HCT116 (cell line): ENCODE measurements at regions not wholly inside any gene's neighbourhood (a gene's known extent, or its start where the extent isn't known, plus 50 kb on each side); places are given as distances from the start of the nearest gene placed in this dataset.

ENCODE experiments used
- ATAC-seq: fragments of 200-7000 bp; cut with Tn5 transposase; 2 replicates; pipeline ENCODE4 v1.9.1; 2020; ENCODE audit warnings: mild to moderate bottlenecking, moderate library complexity
- BruUV-seq: library from RNA; stranded (reverse); fragments of 400-500 nt; replicated peaks from 2 replicates; lab custom pipeline; 2021; lab: Mats Ljungman, UMichigan
- CTCF ChIA-PET: fragments of 300-600 bp; sonication (Branson Sonifier 250); formaldehyde crosslinking; loops from one replicate; lab custom pipeline; 2021; ENCODE audit warnings: antibody characterized with exemption; lab: Charles Lee
- POLR2A ChIA-PET: fragments of 300-600, 350-600 bp; sonication (Branson Sonifier 250); formaldehyde crosslinking; loops from one replicate; lab custom pipeline; 2021; ENCODE audit warnings: antibody characterized with exemption; lab: Charles Lee
- RAD21 ChIA-PET, 2 experiments: fragments of 300-600 bp; sonication (Branson Sonifier 250); formaldehyde crosslinking; loops; one replicate each; lab custom pipeline; 2023; ENCODE audit warnings: low total read pairs in 2 of 2; ENCODE audit not compliant: uncharacterized antibody in 2 of 2, unreplicated experiment in 2 of 2, low non-redundant PET in 1 of 2; lab: Charles Lee
- DNase-seq: peaks from one replicate; pipeline ENCODE4 v3.0.0-alpha.2; 2010; ENCODE audit warnings: low read depth, low spot score
- H2AFZ ChIP-seq: fragments of 200-600 bp; shearing (Covaris generic), sonication (generic); 2 replicates; pipeline ENCODE4 v1.6.1; 2017; ENCODE audit warnings: low read depth, mixed run types, mixed read lengths, antibody characterized with exemption, low read length; ENCODE audit not compliant: poor library complexity, severe bottlenecking
- H3K27ac ChIP-seq: 2 replicates; pipeline ENCODE4 v1.5.1; 2012; ENCODE audit warnings: low read depth, low read length
- H3K27me3 ChIP-seq: fragments of 200-600 bp; sonication (generic); 2 replicates; pipeline ENCODE4 v1.6.1; 2016; ENCODE audit warnings: mixed run types, low read length, mixed read lengths; ENCODE audit not compliant: insufficient read depth
- H3K36me3 ChIP-seq, 2 experiments: fragments of 200-500 bp in 1 of 2; fragments of 200-600 bp in 1 of 2; sonication (Bioruptor generic) in 1 of 2; sonication (generic) in 1 of 2; 2 replicates each; pipeline versions ENCODE4 v1.5.1 to v1.6.1; 2014 to 2016; ENCODE audit warnings: low read length in 2 of 2, inconsistent platforms in 1 of 2, mixed read lengths in 1 of 2, mixed run types in 1 of 2; ENCODE audit not compliant: insufficient read depth in 2 of 2, control insufficient read depth in 1 of 2
- H3K4me1 ChIP-seq, 2 experiments: fragments of 200-600 bp in 1 of 2; sonication (generic) in 1 of 2; 2 replicates each; pipeline versions ENCODE4 v1.5.1 to v1.6.1; 2012 to 2017; ENCODE audit warnings: low read length in 2 of 2, inconsistent platforms in 1 of 2, mild to moderate bottlenecking in 1 of 2, mixed read lengths in 1 of 2, mixed run types in 1 of 2, moderate library complexity in 1 of 2; ENCODE audit not compliant: insufficient read depth in 2 of 2, control insufficient read depth in 1 of 2
- H3K4me2 ChIP-seq: fragments of 200-600 bp; sonication (generic); 2 replicates; pipeline ENCODE4 v1.6.1; 2017; ENCODE audit warnings: mixed run types, low read length, mixed read lengths
- H3K4me3 ChIP-seq, 2 experiments: fragments of 200-600 bp in 1 of 2; sonication (generic) in 1 of 2; replicated peaks in 1 of 2; 2 replicates each; pipeline ENCODE4 v1.5.1; 2011 to 2016; ENCODE audit warnings: low read length in 2 of 2, control low read depth in 1 of 2, low read depth in 1 of 2, mild to moderate bottlenecking in 1 of 2, mixed read lengths in 1 of 2, mixed run types in 1 of 2
- H3K79me2 ChIP-seq: fragments of 200-600 bp; sonication (generic); 2 replicates; pipeline ENCODE4 v1.6.1; 2017; ENCODE audit warnings: mild to moderate bottlenecking, mixed run types, low read length, moderate library complexity, mixed read lengths; ENCODE audit not compliant: insufficient read depth
- H3K9ac ChIP-seq: fragments of 200-600 bp; sonication (generic); 2 replicates; pipeline ENCODE4 v1.6.1; 2016; ENCODE audit warnings: low read length, mixed read lengths
- H3K9me2 ChIP-seq: fragments of 200-600 bp; sonication (generic), shearing (Covaris generic); 2 replicates; pipeline ENCODE4 v1.6.1; 2017; ENCODE audit warnings: mixed run types, mild to moderate bottlenecking, moderate library complexity; ENCODE audit not compliant: insufficient read depth
- H3K9me3 ChIP-seq, 2 experiments: fragments of 200-500 bp in 1 of 2; fragments of 200-600 bp in 1 of 2; sonication (Bioruptor generic) in 1 of 2; sonication (generic) in 1 of 2; 2 replicates each; pipeline ENCODE4 v1.6.1; 2014 to 2017; ENCODE audit warnings: low read length in 2 of 2, mixed read lengths in 2 of 2, inconsistent platforms in 1 of 2, low read depth in 1 of 2, mild to moderate bottlenecking in 1 of 2, mixed run types in 1 of 2, moderate library complexity in 1 of 2; ENCODE audit not compliant: control insufficient read depth in 1 of 2, insufficient read depth in 1 of 2
- H4K20me1 ChIP-seq: fragments of 200-600 bp; sonication (generic), shearing (Covaris generic); 2 replicates; pipeline ENCODE4 v1.6.1; 2017; ENCODE audit warnings: mixed run types, mild to moderate bottlenecking, moderate library complexity; ENCODE audit not compliant: insufficient read depth
- ATF3 ChIP-seq: IDR thresholded peaks from 2 replicates; pipeline ENCODE4 v1.6.1; 2012
- CBX3 ChIP-seq: IDR thresholded peaks from 2 replicates; pipeline ENCODE4 v1.6.1; 2012; ENCODE audit warnings: low read depth
- CEBPB ChIP-seq: IDR thresholded peaks from 2 replicates; pipeline ENCODE4 v1.6.1; 2012; ENCODE audit warnings: low read depth
- CTCF ChIP-seq, 3 experiments: fragments of 200-600 bp in 1 of 3; sonication (generic) in 1 of 3; IDR thresholded peaks in 2 of 3; conservative IDR thresholded peaks in 1 of 3; 2 replicates each; pipeline ENCODE4 v1.5.1; 2012 to 2017; ENCODE audit warnings: low read depth in 2 of 3, low read length in 2 of 3, antibody characterized with exemption in 1 of 3, borderline replicate concordance in 1 of 3, control low read depth in 1 of 3, mild to moderate bottlenecking in 1 of 3, mixed read lengths in 1 of 3, mixed run types in 1 of 3, moderate library complexity in 1 of 3; ENCODE audit not compliant: insufficient read depth in 1 of 3
- EGR1 ChIP-seq: IDR thresholded peaks from 2 replicates; pipeline ENCODE4 v1.6.1; 2012; ENCODE audit warnings: low read depth
- ELF1 ChIP-seq: IDR thresholded peaks from 2 replicates; pipeline ENCODE4 v1.6.1; 2012; ENCODE audit warnings: low read depth, borderline replicate concordance
- EZH2 ChIP-seq: fragments of 200-600 bp; sonication (generic); IDR thresholded peaks from 2 replicates; pipeline ENCODE4 v1.6.1; 2017; ENCODE audit warnings: antibody characterized with exemption, mixed run types
- FOSL1 ChIP-seq: IDR thresholded peaks from 2 replicates; pipeline ENCODE4 v1.6.1; 2012; ENCODE audit warnings: low read depth
- JUND ChIP-seq: IDR thresholded peaks from 2 replicates; pipeline ENCODE4 v1.6.1; 2012
- MAX ChIP-seq: IDR thresholded peaks from 2 replicates; pipeline ENCODE4 v1.6.1; 2012
- POLR2A ChIP-seq: IDR thresholded peaks from 2 replicates; pipeline ENCODE4 v1.7.0; 2011; ENCODE audit warnings: borderline replicate concordance; ENCODE audit not compliant: insufficient read depth, insufficient read length; ENCODE audit errors: extremely low read depth
- RAD21 ChIP-seq: IDR thresholded peaks from 2 replicates; pipeline ENCODE4 v1.6.1; 2012; ENCODE audit warnings: low read depth, mild to moderate bottlenecking
- REST ChIP-seq: IDR thresholded peaks from 2 replicates; pipeline ENCODE4 v1.6.1; 2012; ENCODE audit warnings: low read depth
- SRF ChIP-seq: IDR thresholded peaks from 2 replicates; pipeline ENCODE4 v1.6.1; 2012; ENCODE audit warnings: low read depth
- ZBTB33 ChIP-seq: IDR thresholded peaks from 2 replicates; pipeline ENCODE4 v1.6.1; 2011; ENCODE audit warnings: mild to moderate bottlenecking, low read length, moderate library complexity; ENCODE audit not compliant: insufficient replicate concordance; ENCODE audit errors: extremely low read depth
- ZFX ChIP-seq: fragments of 450-650 bp; IDR thresholded peaks from 2 replicates; pipeline ENCODE4 v1.6.1; 2017
- ZNF274 ChIP-seq: fragments of 200-500 bp; sonication (Bioruptor generic); IDR thresholded peaks from 2 replicates; pipeline ENCODE4 v1.6.1; 2014; ENCODE audit warnings: mild to moderate bottlenecking, low read depth, low read length, inconsistent platforms
- intact Hi-C: fragments of 100-400 bp; cut with micrococcal nuclease; formaldehyde crosslinking; loops from 2 replicates; pipeline ENCODE4 v1.10.0; 2022

GRCh38 chr1:232344791-232345399 is 285.0 kb downstream of the SIPA1L2 start:
- no peak for ATAC-seq
- ChIA-PET POLR2A (no interaction called here), RAD21 (no interaction called here), CTCF (no interaction called here)
- Histone ChIP-seq H3K79me2 (no peaks in the 10 kb centered on the region), H3K27ac (no peak overlapping the region), H3K27me3 (no peaks in the 10 kb centered on the region), H4K20me1 (no peaks in the 10 kb centered on the region), H3K9me3 (no peaks in the 10 kb centered on the region), H3K4me1 (no peaks in the 10 kb centered on the region), H2AFZ (no peak overlapping the region), H3K4me2 (no peak overlapping the region), H3K4me3 (no peak overlapping the region), H3K36me3 (no peaks in the 10 kb centered on the region), H3K9ac (no peak overlapping the region), H3K9me2 (no peaks in the 10 kb centered on the region)
- no TSS peak for BruUV-seq
- DNase-seq = no peak
- intact Hi-C loops = no loop called here
- TF ChIP-seq ELF1 (no peak), ZFX (no peak), REST (no peak), FOSL1 (no peak), CBX3 (no peak), ATF3 (no peak), JUND (no peak), ZBTB33 (no peak), RAD21 (no peak), EZH2 (no peak), ZNF274 (no peak), CTCF (IDR thresholded peaks at IDR 0.05 in 2 of 3, conservative IDR thresholded peaks at IDR 0.05 in 1 of 3; ENCODE audit: borderline replicate concordance in 1 of 3, insufficient read depth in 1 of 3, low read depth in 2 of 3, low read length in 2 of 3) (no peak), EGR1 (no peak), MAX (no peak), SRF (no peak), POLR2A (no peak), CEBPB (no peak)
